ENCODE measurements at regions not wholly inside any gene's neighbourhood (a gene's known extent, or its start where the extent isn't known, plus 50 kb on each side); places are given as distances from the start of the nearest gene placed in this dataset.

GRCh38 chr3:103950676-103951075 is 1416.0 kb upstream of the ALCAM start:
- H3K4me1 Mint-ChIP-seq = no peaks in the 10 kb centered on the region
- Histone ChIP-seq H3K4me1 (ENCODE audit: insufficient read depth, low read length) (no peaks in the 10 kb centered on the region), H3K27me3 (ENCODE audit: insufficient read depth, low read length) (no peaks in the 10 kb centered on the region), H3K27ac (ENCODE audit: low read depth, low read length) (no peak overlapping the region), H3K4me3 (ENCODE audit: low read length in 2 of 2) (no peak overlapping the region), H3K36me3 (ENCODE audit: insufficient read depth, low read length) (no peaks in the 10 kb centered on the region), H3K9me3 (ENCODE audit: control insufficient read depth in 1 of 2, low read length in 2 of 2) (no peaks in the 10 kb centered on the region)
- DNase-seq = no peak
- H3K27me3 Mint-ChIP-seq = no peaks in the 10 kb centered on the region
- no peak overlapping the region for H3K27ac Mint-ChIP-seq
- intact Hi-C loops (cut with micrococcal nuclease) = no loop called here
- POLR2A ChIA-PET (ENCODE audit: partially characterized antibody) = no interaction called here
- no peaks in the 10 kb centered on the region for H3K36me3 Mint-ChIP-seq
- CTCF ChIA-PET (ENCODE audit: partially characterized antibody) = no interaction called here
- H3K9me3 Mint-ChIP-seq = no peaks in the 10 kb centered on the region
- no peak overlapping the region for H3K4me3 Mint-ChIP-seq

- Mint-ChIP-seq H3K4me3 (no peak overlapping the region), H3K27ac (no peak overlapping the region), H3K27me3 (no peaks in the 10 kb centered on the region), H3K9me3 (peaks cover 0 to under 1% (median 0%) of the 10 kb centered on the region in 8 donors), H3K36me3 (no peaks in the 10 kb centered on the region), H3K4me1 (no peaks in the 10 kb centered on the region)
- POLR2A ChIA-PET (ENCODE audit: partially characterized antibody) = no interaction called here
- intact Hi-C loops (cut with micrococcal nuclease) = no loop called here
- no peaks in the 10 kb centered on the region for H3K27me3 ChIP-seq (ENCODE audit: insufficient read depth, low read length)
- H3K27ac ChIP-seq (ENCODE audit: low read depth, low read length) = no peak overlapping the region
- H3K4me3 ChIP-seq (ENCODE audit: low read length in 2 of 2) = no peak overlapping the region
- DNase-seq = no peak
- CTCF ChIA-PET (ENCODE audit: partially characterized antibody) = no interaction called here
- H3K36me3 ChIP-seq (ENCODE audit: insufficient read depth, low read length) = no peaks in the 10 kb centered on the region
- no peaks in the 10 kb centered on the region for H3K9me3 ChIP-seq (ENCODE audit: control insufficient read depth in 1 of 2, low read length in 2 of 2)
- no peaks in the 10 kb centered on the region for H3K4me1 ChIP-seq (ENCODE audit: insufficient read depth, low read length)
These were observed 1412.9 kb upstream of the ALCAM start for GRCh38 chr3:103953796-103954195.

GRCh38 chr3:103960819-103961218 is 1405.9 kb upstream of the ALCAM start:
- H3K4me1 Mint-ChIP-seq = no peaks in the 10 kb centered on the region
- Histone ChIP-seq H3K4me1 (ENCODE audit: insufficient read depth, low read length) (no peaks in the 10 kb centered on the region), H3K27ac (ENCODE audit: low read depth, low read length) (no peak overlapping the region), H3K9me3 (ENCODE audit: control insufficient read depth in 1 of 2, low read length in 2 of 2) (no peaks in the 10 kb centered on the region), H3K27me3 (ENCODE audit: insufficient read depth, low read length) (no peaks in the 10 kb centered on the region), H3K36me3 (ENCODE audit: insufficient read depth, low read length) (no peaks in the 10 kb centered on the region), H3K4me3 (ENCODE audit: low read length in 2 of 2) (no peak overlapping the region)
- no peaks in the 10 kb centered on the region for H3K27me3 Mint-ChIP-seq
- no peak overlapping the region for H3K27ac Mint-ChIP-seq
- intact Hi-C loops (cut with micrococcal nuclease) = no loop called here
- no peaks in the 10 kb centered on the region for H3K36me3 Mint-ChIP-seq
- H3K4me3 Mint-ChIP-seq = no peak overlapping the region
- CTCF ChIA-PET (ENCODE audit: partially characterized antibody) = no interaction called here
- POLR2A ChIA-PET (ENCODE audit: partially characterized antibody) = no interaction called here
- DNase-seq = no peak
- peaks cover 0 to 9% (median under 1%) of the 10 kb centered on the region in 8 donors for H3K9me3 Mint-ChIP-seq

- H3K27ac Mint-ChIP-seq = no peak overlapping the region
- DNase-seq = peak in 1 of 5 donors; percentile 7
- Histone ChIP-seq H3K9me3 (ENCODE audit: control insufficient read depth in 1 of 2, low read length in 2 of 2) (no peaks in the 10 kb centered on the region), H3K27ac (ENCODE audit: low read depth, low read length) (no peak overlapping the region), H3K4me3 (ENCODE audit: low read length in 2 of 2) (no peak overlapping the region), H3K27me3 (ENCODE audit: insufficient read depth, low read length) (no peaks in the 10 kb centered on the region), H3K36me3 (ENCODE audit: insufficient read depth, low read length) (no peaks in the 10 kb centered on the region), H3K4me1 (ENCODE audit: insufficient read depth, low read length) (no peaks in the 10 kb centered on the region)
- CTCF ChIA-PET (ENCODE audit: partially characterized antibody) = no interaction called here
- H3K27me3 Mint-ChIP-seq = no peaks in the 10 kb centered on the region
- peaks cover 0 to 9% (median under 1%) of the 10 kb centered on the region in 8 donors for H3K9me3 Mint-ChIP-seq
- H3K4me3 Mint-ChIP-seq = no peak overlapping the region
- intact Hi-C loops (cut with micrococcal nuclease) = no loop called here
- no peaks in the 10 kb centered on the region for H3K36me3 Mint-ChIP-seq
- POLR2A ChIA-PET (ENCODE audit: partially characterized antibody) = no interaction called here
- no peaks in the 10 kb centered on the region for H3K4me1 Mint-ChIP-seq
These were observed 1403.1 kb upstream of the ALCAM start for GRCh38 chr3:103963599-103963998.

GRCh38 chr3:103965764-103966163 is 1400.9 kb upstream of the ALCAM start:
- DNase-seq = no peak
- no peaks in the 10 kb centered on the region for H3K9me3 ChIP-seq (ENCODE audit: control insufficient read depth in 1 of 2, low read length in 2 of 2)
- Mint-ChIP-seq H3K4me1 (no peaks in the 10 kb centered on the region), H3K36me3 (no peaks in the 10 kb centered on the region), H3K27ac (no peak overlapping the region), H3K4me3 (no peak overlapping the region), H3K27me3 (no peaks in the 10 kb centered on the region), H3K9me3 (peaks cover 0 to 9% (median 0%) of the 10 kb centered on the region in 8 donors)
- H3K36me3 ChIP-seq (ENCODE audit: insufficient read depth, low read length) = no peaks in the 10 kb centered on the region
- H3K4me1 ChIP-seq (ENCODE audit: insufficient read depth, low read length) = no peaks in the 10 kb centered on the region
- ChIA-PET CTCF (ENCODE audit: partially characterized antibody) (interaction anchor here (1.3 kb wide), 1 partner anchor 11 kb away, joined by 3 read pairs; no protein-coding TSS in a partner anchor), POLR2A (ENCODE audit: partially characterized antibody) (no interaction called here)
- intact Hi-C loops (cut with micrococcal nuclease) = no loop called here
- H3K4me3 ChIP-seq (ENCODE audit: low read length in 2 of 2) = no peak overlapping the region
- no peaks in the 10 kb centered on the region for H3K27me3 ChIP-seq (ENCODE audit: insufficient read depth, low read length)
- no peak overlapping the region for H3K27ac ChIP-seq (ENCODE audit: low read depth, low read length)

GRCh38 chr3:103966749-103967148 is 1400.0 kb upstream of the ALCAM start:
- Histone ChIP-seq H3K27ac (ENCODE audit: low read depth, low read length) (no peak overlapping the region), H3K4me1 (ENCODE audit: insufficient read depth, low read length) (no peaks in the 10 kb centered on the region), H3K9me3 (ENCODE audit: control insufficient read depth in 1 of 2, low read length in 2 of 2) (no peaks in the 10 kb centered on the region), H3K4me3 (ENCODE audit: low read length in 2 of 2) (no peak overlapping the region), H3K36me3 (ENCODE audit: insufficient read depth, low read length) (no peaks in the 10 kb centered on the region), H3K27me3 (ENCODE audit: insufficient read depth, low read length) (no peaks in the 10 kb centered on the region)
- DNase-seq = peak in 1 of 5 donors; percentile 10
- Mint-ChIP-seq H3K9me3 (peaks cover 0 to 9% (median 0%) of the 10 kb centered on the region in 8 donors), H3K4me3 (no peak overlapping the region), H3K27ac (no peak overlapping the region), H3K36me3 (no peaks in the 10 kb centered on the region), H3K4me1 (no peaks in the 10 kb centered on the region), H3K27me3 (no peaks in the 10 kb centered on the region)
- ChIA-PET POLR2A (ENCODE audit: partially characterized antibody) (no interaction called here), CTCF (ENCODE audit: partially characterized antibody) (no interaction called here)
- intact Hi-C loops (cut with micrococcal nuclease) = no loop called here

GRCh38 chr3:103968131-103968530 is 1398.6 kb upstream of the ALCAM start:
- POLR2A ChIA-PET (ENCODE audit: partially characterized antibody) = no interaction called here
- intact Hi-C loops (cut with micrococcal nuclease) = no loop called here

GRCh38 chr3:103968751-103969150 is 1398.0 kb upstream of the ALCAM start:
- POLR2A ChIA-PET (ENCODE audit: partially characterized antibody) = no interaction called here
- no peaks in the 10 kb centered on the region for H3K4me1 Mint-ChIP-seq
- Histone ChIP-seq H3K4me3 (ENCODE audit: low read length in 2 of 2) (no peak overlapping the region), H3K4me1 (ENCODE audit: insufficient read depth, low read length) (no peaks in the 10 kb centered on the region), H3K9me3 (ENCODE audit: control insufficient read depth in 1 of 2, low read length in 2 of 2) (no peaks in the 10 kb centered on the region), H3K27me3 (ENCODE audit: insufficient read depth, low read length) (no peaks in the 10 kb centered on the region), H3K36me3 (ENCODE audit: insufficient read depth, low read length) (no peaks in the 10 kb centered on the region), H3K27ac (ENCODE audit: low read depth, low read length) (no peak overlapping the region)
- H3K36me3 Mint-ChIP-seq = no peaks in the 10 kb centered on the region
- intact Hi-C loops (cut with micrococcal nuclease) = no loop called here
- H3K9me3 Mint-ChIP-seq = peaks cover 0 to 9% (median 0%) of the 10 kb centered on the region in 8 donors
- CTCF ChIA-PET (ENCODE audit: partially characterized antibody) = no interaction called here
- no peaks in the 10 kb centered on the region for H3K27me3 Mint-ChIP-seq
- no peak overlapping the region for H3K4me3 Mint-ChIP-seq
- no peak for DNase-seq
- no peak overlapping the region for H3K27ac Mint-ChIP-seq

More at GRCh38 chr3:103968131-103968530, 1398.6 kb upstream of the ALCAM start:
- Mint-ChIP-seq H3K4me3 (no peak overlapping the region), H3K27ac (no peak overlapping the region), H3K4me1 (no peaks in the 10 kb centered on the region), H3K36me3 (no peaks in the 10 kb centered on the region), H3K9me3 (peaks cover 0 to 9% (median 0%) of the 10 kb centered on the region in 8 donors), H3K27me3 (no peaks in the 10 kb centered on the region)
- Histone ChIP-seq H3K9me3 (ENCODE audit: control insufficient read depth in 1 of 2, low read length in 2 of 2) (no peaks in the 10 kb centered on the region), H3K4me3 (ENCODE audit: low read length in 2 of 2) (no peak overlapping the region), H3K27ac (ENCODE audit: low read depth, low read length) (no peak overlapping the region), H3K36me3 (ENCODE audit: insufficient read depth, low read length) (no peaks in the 10 kb centered on the region), H3K4me1 (ENCODE audit: insufficient read depth, low read length) (no peaks in the 10 kb centered on the region), H3K27me3 (ENCODE audit: insufficient read depth, low read length) (no peaks in the 10 kb centered on the region)
- CTCF ChIA-PET (ENCODE audit: partially characterized antibody) = no interaction called here
- no peak for DNase-seq
